Esophagus muscularis mucosa (tissue), 4 donors: ENCODE measurements at regions not wholly inside any gene's neighbourhood (a gene's known extent, or its start where the extent isn't known, plus 50 kb on each side); places are given as distances from the start of the nearest gene placed in this dataset.

Source experiments
- DNase-seq: peaks from one replicate; pipeline ENCODE4 v3.0.0-alpha.2; 2017; ENCODE audit errors: extremely low spot score
- H3K27ac ChIP-seq, 4 donors: fragments of 200-600 bp; sonication (generic); replicated peaks in 1 of 4; 1 replicate in 3 of 4; 2 replicates in 1 of 4; pipeline ENCODE4 v1.5.1; 2016 to 2019; ENCODE audit warnings: mild to moderate bottlenecking in 1 of 4
- H3K27me3 ChIP-seq, 4 donors: fragments of 200-600 bp; sonication (generic); one replicate each; pipeline versions ENCODE4 v1.5.1 to v1.6.0; 2016 to 2019
- H3K36me3 ChIP-seq, 4 donors: fragments of 200-600 bp; sonication (generic); one replicate each; pipeline ENCODE4 v1.5.1; 2016 to 2019
- H3K4me1 ChIP-seq, 4 donors: fragments of 200-600 bp; sonication (generic); one replicate each; pipeline ENCODE4 v1.5.1; 2016 to 2019
- H3K4me3 ChIP-seq, 4 donors: fragments of 200-600 bp; sonication (generic); 1 replicate in 2 of 4; 2 replicates in 2 of 4; pipeline ENCODE4 v1.5.1; 2016 to 2019; ENCODE audit warnings: mild to moderate bottlenecking in 4 of 4, moderate library complexity in 1 of 4
- H3K9me3 ChIP-seq, 4 donors: fragments of 200-600 bp; sonication (generic); 1 replicate in 3 of 4; 2 replicates in 1 of 4; pipeline ENCODE4 v1.5.1; 2016 to 2019
- CTCF ChIP-seq, 3 experiments: fragments of 200-600 bp in 2 of 3; fragments of 450-650 bp in 1 of 3; sonication (generic) in 2 of 3; IDR thresholded peaks; one replicate each; pipeline ENCODE4 v1.5.1; 2017 to 2019; ENCODE audit warnings: antibody characterized with exemption in 3 of 3, mild to moderate bottlenecking in 2 of 3, moderate library complexity in 1 of 3
- EP300 ChIP-seq: sonication (generic); formaldehyde crosslinking; IDR thresholded peaks from one replicate; pipeline ENCODE4 v1.6.1; 2017; ENCODE audit warnings: antibody characterized with exemption
- POLR2A ChIP-seq: fragments of 450-650 bp; IDR thresholded peaks from one replicate; pipeline ENCODE4 v1.6.1; 2017; ENCODE audit warnings: antibody characterized with exemption, moderate library complexity, mild to moderate bottlenecking, low read depth
- POLR2AphosphoS5 ChIP-seq, 2 donors: sonication (generic); formaldehyde crosslinking; IDR thresholded peaks; one replicate each; pipeline ENCODE4 v1.6.1; 2017; ENCODE audit warnings: antibody characterized with exemption in 2 of 2
- WGBS: methylation state at CpG from one replicate; pipeline ENCODE4 v1.1.5; 2018; 5-methylcytosine and 5-hydroxymethylcytosine counted together
- intact Hi-C: fragments of 100-400 bp; cut with DNase I; formaldehyde crosslinking; loops from one replicate; pipeline ENCODE4 v1.15.1; 2023

- Histone ChIP-seq H3K27me3 (no peaks in the 10 kb centered on the region), H3K27ac (no peak overlapping the region), H3K36me3 (no peaks in the 10 kb centered on the region), H3K9me3 (no peaks in the 10 kb centered on the region), H3K4me1 (peaks cover 0 to 8% (median 0%) of the 10 kb centered on the region in 4 donors), H3K4me3 (no peak overlapping the region)
- TF ChIP-seq EP300 = no peak
- TF ChIP-seq POLR2A = no peak
- TF ChIP-seq CTCF (IDR thresholded peaks at IDR 0.05) = no peak
- no peak for TF ChIP-seq POLR2AphosphoS5 (IDR thresholded peaks at IDR 0.05)
- 67% methylated on average over 1 of the region's 1 CpG for WGBS
- no peak for DNase-seq
- intact Hi-C loops = no loop called here
Observed at GRCh38 chr3:22495791-22496190, 707.3 kb upstream of the UBE2E2 start.

DNA sequence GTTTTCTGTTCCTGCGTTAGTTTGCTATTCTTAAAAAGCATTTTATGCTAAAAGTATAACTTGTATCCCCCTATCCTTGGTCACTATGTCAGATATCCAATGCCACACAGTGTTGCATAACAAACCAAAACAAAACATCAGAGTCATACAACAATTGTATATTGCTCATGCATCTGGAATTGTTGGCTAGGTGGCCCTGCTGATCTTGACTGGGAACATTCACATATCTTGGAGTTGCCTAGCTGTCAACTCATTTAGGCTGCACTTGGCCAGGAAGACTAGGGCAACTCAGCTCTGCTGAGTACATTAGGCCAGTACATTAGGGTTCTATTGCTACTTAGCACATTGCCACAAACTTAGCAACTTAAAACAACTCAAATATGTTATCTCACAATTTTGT, 706.5 kb upstream of the UBE2E2 start:
- 96% methylated on average over 1 of the region's 1 CpG for WGBS
- DNase-seq = no peak
- intact Hi-C loops = no loop called here
- no peaks in the 10 kb centered on the region for H3K9me3 ChIP-seq
- H3K36me3 ChIP-seq = no peaks in the 10 kb centered on the region
- peaks cover 0 to 8% (median 0%) of the 10 kb centered on the region in 4 donors for H3K4me1 ChIP-seq
- H3K27me3 ChIP-seq = no peaks in the 10 kb centered on the region
- no peak overlapping the region for H3K4me3 ChIP-seq
- no peak for TF ChIP-seq POLR2AphosphoS5 (IDR thresholded peaks at IDR 0.05)
- TF ChIP-seq CTCF (IDR thresholded peaks at IDR 0.05) = no peak
- TF ChIP-seq EP300 = no peak
- TF ChIP-seq POLR2A = no peak
- no peak overlapping the region for H3K27ac ChIP-seq

DNA sequence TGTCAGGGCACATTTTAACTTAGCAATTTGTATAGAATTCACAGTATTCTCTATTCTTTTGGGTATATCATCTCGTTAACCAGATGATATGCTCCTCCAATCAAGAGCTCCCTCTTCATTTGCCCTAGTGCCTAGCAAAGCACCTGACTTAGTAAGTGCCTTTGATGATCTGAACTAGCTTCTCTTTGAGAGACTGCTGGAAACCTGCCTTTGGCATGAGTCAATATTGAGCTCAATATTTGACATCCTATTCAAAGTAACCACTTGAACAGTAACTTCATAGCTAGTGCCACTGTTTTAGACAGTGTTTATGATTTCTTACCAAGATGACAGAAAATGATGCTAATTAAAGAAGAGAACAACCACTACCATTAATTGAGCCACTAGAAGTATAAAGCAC, 696.3 kb upstream of the UBE2E2 start:
- Histone ChIP-seq H3K27me3 (no peaks in the 10 kb centered on the region), H3K36me3 (no peaks in the 10 kb centered on the region), H3K27ac (no peak overlapping the region), H3K4me1 (no peaks in the 10 kb centered on the region), H3K4me3 (no peak overlapping the region), H3K9me3 (no peaks in the 10 kb centered on the region)
- intact Hi-C loops = no loop called here
- TF ChIP-seq POLR2A (no peak), POLR2AphosphoS5 (IDR thresholded peaks at IDR 0.05) (no peak), CTCF (IDR thresholded peaks at IDR 0.05) (no peak), EP300 (no peak)
- 83% methylated on average over 1 of the region's 1 CpG for WGBS
- DNase-seq = no peak

GRCh38 chr3:22507709-22508108, 695.4 kb upstream of the UBE2E2 start:
- no peak for DNase-seq
- no peaks in the 10 kb centered on the region for H3K36me3 ChIP-seq
- H3K4me3 ChIP-seq = no peak overlapping the region
- no peaks in the 10 kb centered on the region for H3K27me3 ChIP-seq
- H3K27ac ChIP-seq = no peak overlapping the region
- intact Hi-C loops = no loop called here
- no peaks in the 10 kb centered on the region for H3K4me1 ChIP-seq
- no peak for TF ChIP-seq POLR2AphosphoS5 (IDR thresholded peaks at IDR 0.05)
- TF ChIP-seq EP300 = no peak
- no peak for TF ChIP-seq CTCF (IDR thresholded peaks at IDR 0.05)
- TF ChIP-seq POLR2A = no peak
- no peaks in the 10 kb centered on the region for H3K9me3 ChIP-seq

- Histone ChIP-seq H3K36me3 (no peaks in the 10 kb centered on the region), H3K9me3 (no peaks in the 10 kb centered on the region), H3K4me1 (peaks cover 0 to 23% (median 9%) of the 10 kb centered on the region in 4 donors), H3K4me3 (no peak overlapping the region), H3K27ac (no peak overlapping the region), H3K27me3 (no peaks in the 10 kb centered on the region)
- 96% methylated on average over 3 of the region's 3 CpGs for WGBS
- DNase-seq = no peak
- intact Hi-C loops = no loop called here
- TF ChIP-seq CTCF (IDR thresholded peaks at IDR 0.05) (no peak), POLR2A (no peak), POLR2AphosphoS5 (IDR thresholded peaks at IDR 0.05) (no peak), EP300 (no peak)
Observed at GRCh38 chr3:22523925-22524324, 679.2 kb upstream of the UBE2E2 start.
